NCI-H1092 (cell line): ENCODE measurements at regions not wholly inside any gene's neighbourhood (a gene's known extent, or its start where the extent isn't known, plus 50 kb on each side); places are given as distances from the start of the nearest gene placed in this dataset.

Experiments
- DNase-seq: peaks from one replicate; lab custom pipeline; 2025; lab: John Stamatoyannopoulos, UW

GRCh38 chr9:103789686-103790085 lies 304.4 kb upstream of the SMC2 start:
- DNase-seq = no peak

- DNase-seq = no peak
Observed at GRCh38 chr9:103798620-103799019, 295.5 kb upstream of the SMC2 start.

DNA sequence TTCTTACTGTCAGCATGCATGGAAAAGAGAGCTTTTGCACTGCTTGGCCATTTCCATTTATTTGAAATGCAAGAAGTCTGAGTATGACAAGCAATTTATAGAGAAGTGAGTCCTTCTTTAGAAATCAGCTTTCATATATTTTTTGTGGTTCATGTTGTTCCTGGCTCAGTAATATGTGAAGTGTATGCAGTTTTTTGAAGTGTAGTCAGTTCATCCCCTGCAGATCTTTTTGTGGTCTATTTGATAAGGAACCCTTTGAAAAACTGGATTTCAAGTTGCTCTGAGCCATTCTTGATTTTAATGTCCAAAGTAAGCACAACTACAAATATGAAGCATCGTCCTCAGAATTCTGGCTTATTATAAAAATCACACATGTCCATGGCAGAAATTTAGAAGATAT lies 294.1 kb upstream of the SMC2 start:
- no peak for DNase-seq

- DNase-seq = no peak
Observed at GRCh38 chr9:103802068-103802467, 292.0 kb upstream of the SMC2 start.

GRCh38 chr9:103803245-103803644 lies 290.9 kb upstream of the SMC2 start:
- no peak for DNase-seq

DNA sequence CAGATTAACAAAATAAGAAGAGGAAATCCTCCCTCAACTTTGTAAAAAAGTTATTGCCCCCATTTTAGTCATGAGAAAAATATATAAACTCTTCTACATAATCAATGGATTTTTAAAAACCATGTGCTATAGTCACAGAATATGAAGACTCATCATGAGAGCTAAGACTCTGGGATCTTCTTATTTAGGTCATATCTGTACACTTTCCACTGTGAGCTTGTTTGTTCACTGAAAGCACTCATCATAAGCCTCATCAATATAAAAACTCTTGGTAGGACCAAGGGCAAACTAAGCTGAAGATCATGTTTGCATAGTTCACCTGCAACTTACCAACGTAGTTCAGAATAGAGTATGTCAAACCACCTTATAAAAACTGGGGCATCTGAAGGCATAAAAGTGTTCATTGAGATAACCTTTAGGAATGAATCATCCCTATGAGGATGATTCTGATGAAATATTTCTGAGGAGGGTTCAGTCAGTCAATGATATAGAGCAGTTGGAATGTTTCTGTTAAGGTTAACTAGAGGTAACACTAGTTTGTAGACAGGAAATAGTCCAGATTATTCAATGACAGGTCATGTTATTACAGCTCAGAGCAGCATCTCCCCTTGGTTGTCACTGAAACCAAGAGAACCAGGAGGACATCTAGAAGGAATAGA lies 289.9 kb upstream of the SMC2 start:
- no peak for DNase-seq

DNA sequence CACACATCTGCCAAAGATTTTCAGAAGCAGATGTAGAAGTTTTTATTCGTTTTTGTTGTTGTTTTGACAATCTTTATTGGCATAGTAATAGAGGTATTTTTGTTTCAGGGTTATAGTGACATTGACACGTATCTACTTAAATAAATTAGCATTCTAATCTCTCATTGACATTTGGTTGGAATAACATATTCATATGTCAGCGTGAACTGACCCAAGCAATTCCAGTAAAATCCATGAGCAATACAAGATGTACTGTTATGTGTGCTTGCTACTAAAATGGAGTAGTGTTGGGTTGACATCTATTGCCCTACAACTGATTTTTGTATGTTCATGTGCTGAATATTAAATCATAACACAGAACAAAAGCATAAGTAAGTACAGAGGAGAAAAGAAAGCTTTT lies 284.4 kb upstream of the SMC2 start:
- no peak for DNase-seq

DNA sequence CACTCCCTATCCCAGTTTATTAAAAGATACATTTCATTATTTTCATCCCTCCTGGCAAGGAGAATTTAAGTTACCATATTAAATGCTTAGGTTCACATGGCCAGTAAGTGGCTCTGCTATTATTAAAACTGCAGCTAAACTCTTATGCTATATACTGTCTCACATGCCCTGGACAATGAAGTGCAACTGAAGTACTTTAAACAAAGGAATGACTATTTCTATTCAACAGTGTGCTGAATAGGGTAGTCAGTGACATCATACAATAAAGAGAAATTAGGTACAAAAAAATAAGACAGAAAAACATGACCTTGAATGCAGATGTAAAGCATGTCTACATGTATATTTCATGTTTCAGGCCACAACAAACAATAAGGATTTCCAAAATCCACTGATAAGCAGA lies 282.6 kb upstream of the SMC2 start:
- DNase-seq = no peak

GRCh38 chr9:103816146-103816545 lies 278.0 kb upstream of the SMC2 start:
- peak; percentile 39 for DNase-seq

DNA sequence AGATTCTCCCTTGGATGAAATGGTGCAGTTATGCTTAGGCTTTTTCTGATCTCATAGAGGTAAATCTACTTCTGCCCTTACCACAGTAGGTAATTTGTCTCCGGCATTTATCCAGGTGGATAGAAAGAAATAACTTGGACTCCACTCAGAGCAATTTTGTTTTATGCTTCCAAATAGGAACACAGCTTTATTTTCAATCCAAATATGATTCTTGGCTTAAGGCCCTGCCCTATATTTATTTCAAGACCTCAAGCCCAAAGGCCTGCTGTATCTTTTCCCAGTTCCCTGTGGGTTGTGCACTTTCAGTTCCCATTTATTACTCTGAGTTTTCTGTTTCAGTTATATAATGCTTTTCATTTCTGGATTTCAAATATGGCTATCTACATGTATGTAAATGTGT lies 274.2 kb upstream of the SMC2 start:
- DNase-seq = no peak

DNA sequence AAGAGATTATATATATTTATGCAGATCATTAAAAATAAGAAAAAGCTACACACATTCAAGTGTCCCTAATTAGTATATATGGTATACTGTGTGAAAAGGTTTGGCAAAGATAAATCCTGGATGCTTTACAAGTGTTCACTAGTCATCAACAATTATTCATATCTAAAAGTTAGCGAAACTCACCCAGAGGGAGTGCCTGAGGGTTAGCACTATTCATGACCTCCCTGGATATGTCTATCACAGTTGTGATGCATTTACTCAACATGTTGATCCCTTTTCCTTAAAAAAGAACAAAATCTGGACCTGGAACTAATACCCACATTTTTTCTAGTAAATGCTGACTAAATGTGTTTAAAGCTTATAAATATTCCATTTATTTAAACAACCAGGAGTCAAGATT lies 273.0 kb upstream of the SMC2 start:
- DNase-seq = no peak

GRCh38 chr9:103837940-103838339 lies 256.2 kb upstream of the SMC2 start:
- no peak for DNase-seq

GRCh38 chr9:103839197-103839596 lies 254.9 kb upstream of the SMC2 start:
- no peak for DNase-seq

DNA sequence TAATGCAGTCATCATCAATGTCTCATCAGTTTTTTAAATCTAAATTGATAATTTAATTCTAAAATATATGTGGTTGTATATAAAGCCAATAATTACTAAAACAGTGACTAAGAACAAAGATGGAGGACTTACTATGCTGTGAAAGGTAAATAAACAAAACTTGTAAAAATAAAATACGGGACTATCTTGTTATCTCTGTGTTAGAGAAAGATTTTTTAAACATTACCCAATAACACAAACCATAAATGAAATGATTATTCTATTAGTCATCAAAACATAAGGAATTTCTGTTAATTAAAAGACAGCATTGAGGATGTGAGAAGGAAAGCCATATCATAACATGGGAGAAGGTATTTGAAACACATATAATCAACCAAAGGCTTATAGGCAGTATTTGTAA lies 226.2 kb upstream of the SMC2 start:
- no peak for DNase-seq

DNA sequence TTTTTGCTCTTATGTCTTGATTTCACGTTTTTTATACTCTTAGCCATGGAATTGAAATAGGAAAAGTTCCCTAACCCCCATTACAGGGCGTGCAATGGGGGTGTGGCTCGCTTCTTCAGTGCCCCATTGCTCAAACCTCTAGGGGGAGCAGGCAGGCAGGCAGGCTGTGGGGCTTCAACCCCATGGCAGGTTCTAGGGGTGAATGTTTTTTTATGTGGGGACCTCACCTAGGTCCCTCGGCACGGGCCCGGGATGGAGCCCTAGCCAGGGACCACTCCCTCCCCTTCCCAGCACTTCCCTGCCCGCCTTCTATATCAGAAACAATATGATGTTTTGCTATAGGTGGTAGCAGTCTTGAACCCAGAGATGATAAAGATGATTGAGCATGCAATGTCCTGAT lies 221.3 kb upstream of the SMC2 start:
- no peak for DNase-seq

DNA sequence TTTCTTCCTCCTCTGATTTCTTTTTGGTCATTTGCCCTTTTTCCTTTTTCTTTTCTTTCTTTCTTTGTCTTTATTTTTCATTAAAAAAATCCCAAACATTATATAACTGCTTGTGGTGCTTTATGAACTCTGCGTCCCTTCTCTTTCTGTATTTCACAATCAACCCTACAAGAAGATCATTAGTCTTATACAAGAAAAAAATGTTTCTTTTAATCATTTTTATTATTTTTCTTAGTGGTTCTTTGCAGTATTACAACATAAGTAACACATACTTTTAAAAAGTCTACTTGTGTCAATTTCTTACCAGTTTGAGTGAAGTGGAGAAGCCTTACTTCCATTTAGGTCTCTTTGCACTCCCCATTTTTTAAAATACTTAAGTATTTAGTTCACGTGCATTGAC lies 212.7 kb upstream of the SMC2 start:
- no peak for DNase-seq

DNA sequence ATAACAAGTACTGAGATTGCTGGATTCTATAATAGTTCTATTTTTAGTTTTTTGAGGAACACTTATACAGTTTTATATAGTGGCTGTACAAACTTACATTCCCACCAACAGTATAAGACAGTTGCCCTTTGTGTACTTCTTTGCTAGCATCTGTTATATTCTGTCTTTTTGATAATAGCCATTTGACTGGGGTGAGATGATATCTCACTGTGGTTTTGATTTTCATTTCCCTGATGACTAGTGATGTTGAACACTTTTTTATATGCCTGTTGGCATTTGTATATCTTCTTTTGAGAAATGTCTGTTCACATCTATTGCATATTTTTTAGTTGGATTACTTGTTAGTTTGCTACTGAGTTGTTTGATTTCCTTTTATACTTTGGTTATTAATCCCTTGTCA lies 204.1 kb upstream of the SMC2 start:
- no peak for DNase-seq

DNA sequence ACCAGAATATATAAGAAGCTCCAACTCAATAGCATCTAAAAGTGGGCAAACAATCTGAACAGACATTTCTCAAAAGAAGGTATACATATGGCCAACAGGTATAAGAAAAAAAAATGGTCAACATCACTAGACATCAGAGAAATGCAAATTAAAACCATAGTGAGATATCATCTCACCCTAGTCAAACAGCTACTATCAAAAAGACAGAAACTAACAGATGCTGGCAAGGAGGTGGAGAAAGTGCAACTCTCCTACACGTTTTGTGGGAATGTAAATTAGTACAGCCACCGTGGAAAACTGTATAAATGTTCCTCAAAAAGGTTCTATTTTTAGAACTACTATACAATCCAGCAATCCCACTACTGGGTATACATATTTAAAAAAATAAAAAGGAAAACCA lies 199.9 kb upstream of the SMC2 start:
- DNase-seq = no peak

- no peak for DNase-seq
Observed at GRCh38 chr9:103898550-103898949, 195.6 kb upstream of the SMC2 start.

- DNase-seq = no peak
Observed at GRCh38 chr9:103899866-103900265, 194.2 kb upstream of the SMC2 start.

DNA sequence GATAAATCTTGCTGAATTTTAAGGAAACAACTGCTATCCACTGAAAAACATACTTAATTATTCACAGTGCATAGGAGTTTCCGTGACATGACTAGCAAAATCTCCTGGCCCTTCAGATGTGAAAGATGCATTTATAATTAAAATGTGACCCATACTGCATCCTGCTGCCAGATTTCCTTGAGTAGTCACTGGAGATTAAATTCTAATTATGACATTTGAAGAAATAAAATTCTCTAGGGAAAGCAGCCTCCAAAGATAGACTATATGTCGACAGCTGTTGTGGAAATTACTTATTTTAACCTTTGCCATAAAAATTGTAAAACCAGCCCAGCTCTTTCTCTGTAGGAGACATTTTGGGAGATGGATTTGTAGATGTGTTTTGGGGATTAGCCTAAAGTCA lies 193.6 kb upstream of the SMC2 start:
- DNase-seq = no peak

- no peak for DNase-seq
Observed at GRCh38 chr9:103902263-103902662, 191.8 kb upstream of the SMC2 start.

DNA sequence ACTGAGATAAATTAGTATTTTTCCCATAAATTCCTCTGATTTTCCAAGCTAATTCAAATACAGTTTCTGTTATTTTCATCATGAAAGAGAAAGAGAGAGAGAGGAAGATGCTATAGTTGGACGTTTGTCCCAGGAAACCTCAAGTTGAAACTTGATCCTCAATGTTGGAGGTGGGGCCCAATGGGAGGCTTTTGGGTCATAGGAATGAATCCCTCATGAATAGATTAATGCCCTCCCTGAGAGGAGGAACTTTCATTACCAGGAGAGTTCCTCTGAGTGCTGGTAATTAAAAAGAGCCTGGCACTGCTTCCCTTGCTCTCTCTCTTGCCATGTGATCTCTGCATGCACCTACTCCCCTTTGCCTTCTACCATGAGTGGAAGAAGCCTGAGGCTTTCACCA lies 189.9 kb upstream of the SMC2 start:
- DNase-seq = no peak

DNA sequence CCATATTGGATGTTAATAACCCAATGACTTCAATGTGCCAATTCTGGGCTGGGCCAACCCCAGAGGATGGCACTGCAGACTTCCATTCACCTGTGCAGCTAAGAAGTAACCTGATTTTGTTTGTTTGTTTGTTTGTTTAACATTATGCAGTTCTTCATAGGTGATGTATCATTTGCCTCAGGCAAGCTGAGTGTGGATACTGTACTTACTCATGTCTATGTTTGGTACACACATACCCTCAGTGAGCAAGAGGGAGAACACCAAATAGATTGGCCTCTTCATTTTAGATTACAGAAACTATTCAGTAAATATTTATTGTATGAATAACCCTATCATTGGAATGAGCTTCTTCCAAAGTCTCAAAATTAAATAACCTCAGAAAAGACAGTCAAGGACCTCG lies 180.2 kb upstream of the SMC2 start:
- no peak for DNase-seq
